CD4-positive, CD25-positive, alpha-beta regulatory T cell (primary cell): ENCODE measurements at regions not wholly inside any gene's neighbourhood (a gene's known extent, or its start where the extent isn't known, plus 50 kb on each side); places are given as distances from the start of the nearest gene placed in this dataset.

Source experiments
- ATAC-seq, 2 donors: fragments of 150-1000 bp; cut with Tn5 transposase; one replicate each; pipeline ENCODE4 v1.10.0; 2021; ENCODE audit warnings: low read depth in 2 of 2, moderate number of reproducible peaks in 2 of 2, moderate library complexity in 1 of 2
- DNase-seq, 3 donors: peaks; one replicate each; pipeline versions ENCODE4 v3.0.0 to v3.0.0-alpha.2; 2012 to 2022; ENCODE audit warnings: mixed read lengths in 1 of 3
- H3K27ac ChIP-seq: one replicate; pipeline ENCODE4 v1.7.0; 2013; ENCODE audit warnings: mild to moderate bottlenecking, low read length; ENCODE audit not compliant: insufficient read depth, poor library complexity, severe bottlenecking
- H3K27me3 ChIP-seq: one replicate; pipeline ENCODE4 v1.7.0; 2013; ENCODE audit warnings: low read length; ENCODE audit not compliant: control insufficient read depth, insufficient read depth
- H3K36me3 ChIP-seq: one replicate; pipeline ENCODE4 v1.7.0; 2013; ENCODE audit warnings: mild to moderate bottlenecking, low read length, moderate library complexity; ENCODE audit not compliant: control insufficient read depth, insufficient read depth
- H3K4me1 ChIP-seq: 2 replicates; pipeline ENCODE4 v1.7.0; 2013; ENCODE audit warnings: mild to moderate bottlenecking, low read length; ENCODE audit not compliant: insufficient read depth, control insufficient read depth, poor library complexity, severe bottlenecking
- H3K4me3 ChIP-seq: one replicate; pipeline ENCODE4 v1.7.0; 2013; ENCODE audit warnings: low read depth, mild to moderate bottlenecking, low read length, moderate library complexity
- H3K9me3 ChIP-seq, 2 experiments: 1 replicate in 1 of 2; 2 replicates in 1 of 2; pipeline ENCODE4 v1.7.0; 2013; ENCODE audit warnings: low read length in 2 of 2, mild to moderate bottlenecking in 1 of 2, moderate library complexity in 1 of 2; ENCODE audit not compliant: control insufficient read depth in 2 of 2
- H3K27ac Mint-ChIP-seq, 3 donors: one replicate each; pipeline ENCODE4 v1.8.0; 2020 to 2022; ENCODE audit warnings: mild to moderate bottlenecking in 3 of 3, mixed read lengths in 3 of 3, moderate library complexity in 2 of 3
- H3K27me3 Mint-ChIP-seq: one replicate; pipeline ENCODE4 v1.8.0; 2022; ENCODE audit warnings: mild to moderate bottlenecking, mixed read lengths
- H3K36me3 Mint-ChIP-seq: one replicate; pipeline ENCODE4 v1.8.0; 2020; ENCODE audit warnings: mixed read lengths
- H3K4me1 Mint-ChIP-seq, 4 donors: one replicate each; pipeline ENCODE4 v1.8.0; 2020 to 2022; ENCODE audit warnings: mixed read lengths in 4 of 4, mild to moderate bottlenecking in 1 of 4
- H3K4me3 Mint-ChIP-seq, 4 donors: one replicate each; pipeline ENCODE4 v1.8.0; 2020 to 2022; ENCODE audit warnings: mild to moderate bottlenecking in 4 of 4, mixed read lengths in 4 of 4, moderate library complexity in 3 of 4
- H3K9me3 Mint-ChIP-seq, 7 donors: one replicate each; pipeline ENCODE4 v1.8.0; 2020 to 2022; ENCODE audit warnings: mixed read lengths in 7 of 7, mild to moderate bottlenecking in 3 of 7, moderate library complexity in 2 of 7

GRCh38 chr5:54785729-54786591 lies 199.4 kb downstream of the ESM1 start:
- H3K36me3 ChIP-seq: no peaks in the 10 kb centered on the region
- DNase-seq: no peak
- peak; percentile 25 to 60 for ATAC-seq
- no peak overlapping the region for H3K27ac ChIP-seq
- H3K27ac Mint-ChIP-seq: no peak overlapping the region
- H3K4me3 Mint-ChIP-seq: no peak overlapping the region
- no peaks in the 10 kb centered on the region for H3K27me3 ChIP-seq
- H3K9me3 Mint-ChIP-seq: peaks cover 0 to 6% (median 3%) of the 10 kb centered on the region in 7 donors
- no peaks in the 10 kb centered on the region for H3K4me1 Mint-ChIP-seq
- H3K27me3 Mint-ChIP-seq: peaks cover 13% of the 10 kb centered on the region
- H3K4me3 ChIP-seq: no peak overlapping the region
- H3K9me3 ChIP-seq: no peaks in the 10 kb centered on the region
- no peaks in the 10 kb centered on the region for H3K36me3 Mint-ChIP-seq
- no peaks in the 10 kb centered on the region for H3K4me1 ChIP-seq

- Histone ChIP-seq H3K4me1 (no peaks in the 10 kb centered on the region), H3K36me3 (no peaks in the 10 kb centered on the region), H3K27me3 (peaks cover 8% of the 10 kb centered on the region), H3K9me3 (no peaks in the 10 kb centered on the region), H3K27ac (no peak overlapping the region), H3K4me3 (no peak overlapping the region)
- Mint-ChIP-seq H3K9me3 (peaks cover 0 to 6% (median 3%) of the 10 kb centered on the region in 7 donors), H3K36me3 (no peaks in the 10 kb centered on the region), H3K27ac (no peak overlapping the region), H3K4me1 (no peaks in the 10 kb centered on the region), H3K4me3 (no peak overlapping the region), H3K27me3 (peaks cover 56% of the 10 kb centered on the region)
- DNase-seq (no peak), ATAC-seq (no peak)
These were observed 206.6 kb downstream of the ESM1 start for GRCh38 chr5:54778783-54779182.

- no peaks in the 10 kb centered on the region for H3K36me3 Mint-ChIP-seq
- ATAC-seq: no peak
- no peak for DNase-seq
- no peaks in the 10 kb centered on the region for H3K4me1 Mint-ChIP-seq
- H3K9me3 Mint-ChIP-seq: no peaks in the 10 kb centered on the region
- H3K27ac Mint-ChIP-seq: no peak overlapping the region
- Histone ChIP-seq H3K36me3 (no peaks in the 10 kb centered on the region), H3K27me3 (peaks cover 8% of the 10 kb centered on the region), H3K4me1 (no peaks in the 10 kb centered on the region), H3K27ac (no peak overlapping the region), H3K9me3 (no peaks in the 10 kb centered on the region), H3K4me3 (no peak overlapping the region)
- H3K27me3 Mint-ChIP-seq: peaks cover 61% of the 10 kb centered on the region
- no peak overlapping the region for H3K4me3 Mint-ChIP-seq
These were observed 209.7 kb downstream of the ESM1 start for GRCh38 chr5:54775645-54776044.

- Histone ChIP-seq H3K4me1 (no peaks in the 10 kb centered on the region), H3K4me3 (no peak overlapping the region), H3K36me3 (no peaks in the 10 kb centered on the region), H3K27me3 (peaks cover 7% of the 10 kb centered on the region), H3K27ac (no peak overlapping the region), H3K9me3 (no peaks in the 10 kb centered on the region)
- H3K36me3 Mint-ChIP-seq: no peaks in the 10 kb centered on the region
- no peak overlapping the region for H3K4me3 Mint-ChIP-seq
- ATAC-seq (no peak), DNase-seq (no peak)
- H3K27me3 Mint-ChIP-seq: peaks cover 57% of the 10 kb centered on the region
- H3K9me3 Mint-ChIP-seq: no peaks in the 10 kb centered on the region
- H3K4me1 Mint-ChIP-seq: no peaks in the 10 kb centered on the region
- H3K27ac Mint-ChIP-seq: no peak overlapping the region
These were observed 210.9 kb downstream of the ESM1 start for GRCh38 chr5:54774281-54775170.

GRCh38 chr5:54772684-54773083 lies 212.7 kb downstream of the ESM1 start:
- Histone ChIP-seq H3K4me3 (no peak overlapping the region), H3K4me1 (no peaks in the 10 kb centered on the region), H3K9me3 (no peaks in the 10 kb centered on the region), H3K36me3 (no peaks in the 10 kb centered on the region), H3K27ac (no peak overlapping the region), H3K27me3 (peaks cover 7% of the 10 kb centered on the region)
- Mint-ChIP-seq H3K4me1 (no peaks in the 10 kb centered on the region), H3K4me3 (no peak overlapping the region), H3K27me3 (peaks cover 47% of the 10 kb centered on the region), H3K36me3 (no peaks in the 10 kb centered on the region), H3K9me3 (no peaks in the 10 kb centered on the region), H3K27ac (no peak overlapping the region)
- DNase-seq: no peak
- ATAC-seq: no peak

- H3K27me3 Mint-ChIP-seq: peaks cover 42% of the 10 kb centered on the region
- Histone ChIP-seq H3K9me3 (no peaks in the 10 kb centered on the region), H3K36me3 (no peaks in the 10 kb centered on the region), H3K27me3 (peaks cover 7% of the 10 kb centered on the region), H3K4me3 (no peak overlapping the region), H3K4me1 (no peaks in the 10 kb centered on the region), H3K27ac (no peak overlapping the region)
- H3K9me3 Mint-ChIP-seq: no peaks in the 10 kb centered on the region
- no peak overlapping the region for H3K4me3 Mint-ChIP-seq
- no peaks in the 10 kb centered on the region for H3K36me3 Mint-ChIP-seq
- no peaks in the 10 kb centered on the region for H3K4me1 Mint-ChIP-seq
- no peak overlapping the region for H3K27ac Mint-ChIP-seq
- no peak for DNase-seq
- no peak for ATAC-seq
These were observed 213.2 kb downstream of the ESM1 start for GRCh38 chr5:54772231-54772630.

- peaks cover 2% of the 10 kb centered on the region for H3K27me3 ChIP-seq
- H3K27ac Mint-ChIP-seq: no peak overlapping the region
- H3K4me3 ChIP-seq: no peak overlapping the region
- H3K27ac ChIP-seq: no peak overlapping the region
- DNase-seq (no peak), ATAC-seq (no peak)
- no peaks in the 10 kb centered on the region for H3K9me3 Mint-ChIP-seq
- H3K27me3 Mint-ChIP-seq: peaks cover 23% of the 10 kb centered on the region
- H3K4me3 Mint-ChIP-seq: no peak overlapping the region
- no peaks in the 10 kb centered on the region for H3K36me3 Mint-ChIP-seq
- no peaks in the 10 kb centered on the region for H3K4me1 ChIP-seq
- H3K9me3 ChIP-seq: no peaks in the 10 kb centered on the region
- H3K36me3 ChIP-seq: no peaks in the 10 kb centered on the region
- H3K4me1 Mint-ChIP-seq: no peaks in the 10 kb centered on the region
These were observed 215.6 kb downstream of the ESM1 start for GRCh38 chr5:54769746-54770145.
